WTC11 (cell line): ENCODE measurements at regions not wholly inside any gene's neighbourhood (a gene's known extent, or its start where the extent isn't known, plus 50 kb on each side); places are given as distances from the start of the nearest gene placed in this dataset.

Experiments
- ATAC-seq: fragments of 200-7000 bp; cut with Tn5 transposase; 2 replicates; pipeline ENCODE4 v1.10.0; 2021; ENCODE audit warnings: mild to moderate bottlenecking, moderate library complexity
- CTCF ChIA-PET: fragments of 300-600 bp; sonication (Branson Sonifier 250); formaldehyde crosslinking; loops from one replicate; lab custom pipeline; 2021; ENCODE audit warnings: antibody characterized with exemption; lab: Charles Lee
- POLR2A ChIA-PET: fragments of 350-600 bp; sonication (Branson Sonifier 250); formaldehyde crosslinking; loops from one replicate; lab custom pipeline; 2021; ENCODE audit warnings: antibody characterized with exemption; lab: Charles Lee
- DNase-seq: peaks from one replicate; pipeline ENCODE4 v3.0.0; 2021; ENCODE audit warnings: low spot score
- H3K27ac Mint-ChIP-seq: 2 replicates; pipeline ENCODE4 v1.8.0; 2021; ENCODE audit warnings: mixed read lengths
- H3K27me3 Mint-ChIP-seq: 2 replicates; pipeline ENCODE4 v1.8.0; 2021; ENCODE audit warnings: low read depth, mild to moderate bottlenecking, moderate library complexity, mixed read lengths
- H3K36me3 Mint-ChIP-seq: 2 replicates; pipeline ENCODE4 v1.8.0; 2021; ENCODE audit warnings: mixed read lengths
- H3K4me1 Mint-ChIP-seq: 2 replicates; pipeline ENCODE4 v1.8.0; 2022; ENCODE audit warnings: mixed read lengths
- H3K4me3 Mint-ChIP-seq: 2 replicates; pipeline ENCODE4 v1.8.0; 2021; ENCODE audit warnings: mild to moderate bottlenecking, moderate library complexity, mixed read lengths
- H3K9me3 Mint-ChIP-seq: 2 replicates; pipeline ENCODE4 v1.8.0; 2021; ENCODE audit warnings: mixed read lengths
- AFF4 ChIP-seq: sonication (generic); formaldehyde crosslinking; IDR thresholded peaks from 2 replicates; pipeline ENCODE4 v1.8.1; 2023; ENCODE audit warnings: mild to moderate bottlenecking, missing genetic modification reagents, borderline replicate concordance
- ELF4 ChIP-seq: sonication (generic); formaldehyde crosslinking; IDR thresholded peaks from 2 replicates; pipeline ENCODE4 v1.8.1; 2022; ENCODE audit warnings: low read depth, mild to moderate bottlenecking, moderate library complexity, missing genetic modification reagents
- ETV6 ChIP-seq: sonication (generic); formaldehyde crosslinking; IDR thresholded peaks from 2 replicates; pipeline ENCODE4 v1.8.1; 2022; ENCODE audit warnings: mild to moderate bottlenecking, missing genetic modification reagents
- FOXK1 ChIP-seq: sonication (generic); formaldehyde crosslinking; IDR thresholded peaks from 2 replicates; pipeline ENCODE4 v1.8.0; 2022; ENCODE audit warnings: mild to moderate bottlenecking, moderate library complexity, missing genetic modification reagents
- GTF2I ChIP-seq: fragments of 250-450 bp; sonication (Bioruptor Pico); conservative IDR thresholded peaks from 2 replicates; pipeline ENCODE4 v1.4.0; 2021; ENCODE audit warnings: mild to moderate bottlenecking
- JAZF1 ChIP-seq: fragments of 250-450 bp; sonication (Bioruptor Pico); IDR thresholded peaks from 2 replicates; pipeline ENCODE4 v1.9.0; 2021; ENCODE audit warnings: moderate library complexity, mild to moderate bottlenecking, inconsistent platforms
- MXD4 ChIP-seq: fragments of 250-450 bp; sonication (Bioruptor Pico); IDR thresholded peaks from 2 replicates; pipeline ENCODE4 v1.8.0; 2021; ENCODE audit warnings: mild to moderate bottlenecking, moderate library complexity, borderline replicate concordance
- NR1H2 ChIP-seq: sonication (generic); formaldehyde crosslinking; IDR thresholded peaks from 2 replicates; pipeline ENCODE4 v1.9.0; 2021; ENCODE audit warnings: mild to moderate bottlenecking, moderate library complexity, missing genetic modification reagents
- OVOL2 ChIP-seq: fragments of 250-450 bp; sonication (Bioruptor Pico); IDR thresholded peaks from 2 replicates; pipeline ENCODE4 v1.9.0; 2021; ENCODE audit warnings: mild to moderate bottlenecking, borderline replicate concordance
- SOX15 ChIP-seq: fragments of 250-450 bp; sonication (Bioruptor Pico); IDR thresholded peaks from 2 replicates; pipeline ENCODE4 v1.9.0; 2021; ENCODE audit warnings: mild to moderate bottlenecking
- SP1 ChIP-seq: sonication (generic); formaldehyde crosslinking; conservative IDR thresholded peaks from 2 replicates; pipeline ENCODE4 v1.8.1; 2022; ENCODE audit warnings: missing genetic modification reagents
- ZBTB43 ChIP-seq: sonication (generic); formaldehyde crosslinking; IDR thresholded peaks from 2 replicates; pipeline ENCODE4 v1.8.1; 2023; ENCODE audit warnings: mild to moderate bottlenecking, missing genetic modification reagents
- ZNF281 ChIP-seq: sonication (generic); formaldehyde crosslinking; IDR thresholded peaks from 2 replicates; pipeline ENCODE4 v1.8.0; 2023; ENCODE audit warnings: mild to moderate bottlenecking, missing genetic modification reagents
- ZNF396 ChIP-seq: fragments of 250-450 bp; sonication (Bioruptor Pico); IDR thresholded peaks from 2 replicates; pipeline ENCODE4 v1.8.0; 2021; ENCODE audit warnings: mild to moderate bottlenecking, moderate library complexity, borderline replicate concordance
- ZNF512 ChIP-seq: sonication (generic); formaldehyde crosslinking; IDR thresholded peaks from 2 replicates; pipeline ENCODE4 v1.8.1; 2022; ENCODE audit warnings: missing genetic modification reagents, borderline replicate concordance
- TF ChIP-seq, protein P1 (sequence below): sonication (generic); formaldehyde crosslinking; IDR thresholded peaks from 2 replicates; pipeline ENCODE4 v1.8.1; 2022; ENCODE audit warnings: low read depth, mild to moderate bottlenecking, moderate library complexity, missing genetic modification reagents, borderline replicate concordance
- TF ChIP-seq, protein P2 (sequence below): sonication (generic); formaldehyde crosslinking; IDR thresholded peaks from 2 replicates; pipeline ENCODE4 v1.8.0; 2022; ENCODE audit warnings: mild to moderate bottlenecking, missing genetic modification reagents
- TF ChIP-seq, protein P3 (sequence below): sonication (generic); formaldehyde crosslinking; IDR thresholded peaks from 2 replicates; pipeline ENCODE4 v1.8.0; 2022; ENCODE audit warnings: mild to moderate bottlenecking, missing genetic modification reagents
- TF ChIP-seq, protein P4 (sequence below): sonication (generic); formaldehyde crosslinking; conservative IDR thresholded peaks from 2 replicates; pipeline ENCODE4 v1.8.1; 2022; ENCODE audit warnings: mild to moderate bottlenecking, missing genetic modification reagents
- TF ChIP-seq, protein P5 (sequence below): fragments of 200-600 bp; IDR thresholded peaks from 2 replicates; pipeline ENCODE4 v1.8.0; 2022; ENCODE audit warnings: antibody characterized with exemption

GRCh38 chr9:117587263-117587662, 116.9 kb upstream of the TLR4 start (continued):
- no peak for TF ChIP-seq ZNF281 (CRISPR knock-in tag)
- TF ChIP-seq, protein P1, sequence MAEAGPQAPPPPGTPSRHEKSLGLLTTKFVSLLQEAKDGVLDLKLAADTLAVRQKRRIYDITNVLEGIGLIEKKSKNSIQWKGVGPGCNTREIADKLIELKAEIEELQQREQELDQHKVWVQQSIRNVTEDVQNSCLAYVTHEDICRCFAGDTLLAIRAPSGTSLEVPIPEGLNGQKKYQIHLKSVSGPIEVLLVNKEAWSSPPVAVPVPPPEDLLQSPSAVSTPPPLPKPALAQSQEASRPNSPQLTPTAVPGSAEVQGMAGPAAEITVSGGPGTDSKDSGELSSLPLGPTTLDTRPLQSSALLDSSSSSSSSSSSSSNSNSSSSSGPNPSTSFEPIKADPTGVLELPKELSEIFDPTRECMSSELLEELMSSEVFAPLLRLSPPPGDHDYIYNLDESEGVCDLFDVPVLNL: no peak
- no peak for TF ChIP-seq NR1H2 (CRISPR knock-in tag)
- TF ChIP-seq AFF4 (CRISPR knock-in tag): no peak
- no peak for TF ChIP-seq JAZF1 (CRISPR knock-in tag)
- no peak for TF ChIP-seq MXD4 (CRISPR knock-in tag)
- TF ChIP-seq, protein P2, sequence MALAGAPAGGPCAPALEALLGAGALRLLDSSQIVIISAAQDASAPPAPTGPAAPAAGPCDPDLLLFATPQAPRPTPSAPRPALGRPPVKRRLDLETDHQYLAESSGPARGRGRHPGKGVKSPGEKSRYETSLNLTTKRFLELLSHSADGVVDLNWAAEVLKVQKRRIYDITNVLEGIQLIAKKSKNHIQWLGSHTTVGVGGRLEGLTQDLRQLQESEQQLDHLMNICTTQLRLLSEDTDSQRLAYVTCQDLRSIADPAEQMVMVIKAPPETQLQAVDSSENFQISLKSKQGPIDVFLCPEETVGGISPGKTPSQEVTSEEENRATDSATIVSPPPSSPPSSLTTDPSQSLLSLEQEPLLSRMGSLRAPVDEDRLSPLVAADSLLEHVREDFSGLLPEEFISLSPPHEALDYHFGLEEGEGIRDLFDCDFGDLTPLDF (CRISPR knock-in tag): no peak
- no peak for TF ChIP-seq SP1 (CRISPR knock-in tag)
- TF ChIP-seq, protein P3, sequence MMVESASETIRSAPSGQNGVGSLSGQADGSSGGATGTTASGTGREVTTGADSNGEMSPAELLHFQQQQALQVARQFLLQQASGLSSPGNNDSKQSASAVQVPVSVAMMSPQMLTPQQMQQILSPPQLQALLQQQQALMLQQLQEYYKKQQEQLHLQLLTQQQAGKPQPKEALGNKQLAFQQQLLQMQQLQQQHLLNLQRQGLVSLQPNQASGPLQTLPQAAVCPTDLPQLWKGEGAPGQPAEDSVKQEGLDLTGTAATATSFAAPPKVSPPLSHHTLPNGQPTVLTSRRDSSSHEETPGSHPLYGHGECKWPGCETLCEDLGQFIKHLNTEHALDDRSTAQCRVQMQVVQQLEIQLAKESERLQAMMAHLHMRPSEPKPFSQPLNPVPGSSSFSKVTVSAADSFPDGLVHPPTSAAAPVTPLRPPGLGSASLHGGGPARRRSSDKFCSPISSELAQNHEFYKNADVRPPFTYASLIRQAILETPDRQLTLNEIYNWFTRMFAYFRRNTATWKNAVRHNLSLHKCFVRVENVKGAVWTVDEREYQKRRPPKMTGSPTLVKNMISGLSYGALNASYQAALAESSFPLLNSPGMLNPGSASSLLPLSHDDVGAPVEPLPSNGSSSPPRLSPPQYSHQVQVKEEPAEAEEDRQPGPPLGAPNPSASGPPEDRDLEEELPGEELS: no peak

DNA sequence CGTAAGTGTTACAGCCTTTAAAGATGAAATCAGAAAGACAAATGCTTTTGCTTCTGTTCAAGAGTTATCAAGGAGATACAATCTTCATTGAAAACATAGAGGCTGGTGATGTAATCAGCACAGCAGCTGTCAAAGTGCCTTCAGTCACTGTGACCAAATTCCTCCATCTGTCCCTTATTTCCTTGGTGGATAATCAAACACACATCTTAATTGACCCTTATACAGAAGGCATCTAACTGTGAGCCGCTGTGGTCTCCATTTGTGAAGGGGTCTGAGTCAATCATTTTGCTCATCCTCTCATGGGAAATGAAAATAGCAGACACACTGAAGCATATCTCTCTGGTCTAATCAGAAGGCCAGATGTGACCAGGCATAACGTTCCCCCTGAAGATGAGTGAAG, 130.1 kb upstream of the TLR4 start:
- TF ChIP-seq FOXK1 (CRISPR knock-in tag): no peak
- TF ChIP-seq ZNF396 (CRISPR knock-in tag): no peak
- TF ChIP-seq ZBTB43 (CRISPR knock-in tag): no peak
- no peak for TF ChIP-seq ZNF512 (CRISPR knock-in tag)
- no peak for TF ChIP-seq GTF2I (CRISPR knock-in tag)
- TF ChIP-seq, protein P4, sequence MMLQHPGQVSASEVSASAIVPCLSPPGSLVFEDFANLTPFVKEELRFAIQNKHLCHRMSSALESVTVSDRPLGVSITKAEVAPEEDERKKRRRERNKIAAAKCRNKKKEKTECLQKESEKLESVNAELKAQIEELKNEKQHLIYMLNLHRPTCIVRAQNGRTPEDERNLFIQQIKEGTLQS (CRISPR knock-in tag): no peak
- TF ChIP-seq OVOL2 (CRISPR knock-in tag): no peak
- TF ChIP-seq, protein P5, sequence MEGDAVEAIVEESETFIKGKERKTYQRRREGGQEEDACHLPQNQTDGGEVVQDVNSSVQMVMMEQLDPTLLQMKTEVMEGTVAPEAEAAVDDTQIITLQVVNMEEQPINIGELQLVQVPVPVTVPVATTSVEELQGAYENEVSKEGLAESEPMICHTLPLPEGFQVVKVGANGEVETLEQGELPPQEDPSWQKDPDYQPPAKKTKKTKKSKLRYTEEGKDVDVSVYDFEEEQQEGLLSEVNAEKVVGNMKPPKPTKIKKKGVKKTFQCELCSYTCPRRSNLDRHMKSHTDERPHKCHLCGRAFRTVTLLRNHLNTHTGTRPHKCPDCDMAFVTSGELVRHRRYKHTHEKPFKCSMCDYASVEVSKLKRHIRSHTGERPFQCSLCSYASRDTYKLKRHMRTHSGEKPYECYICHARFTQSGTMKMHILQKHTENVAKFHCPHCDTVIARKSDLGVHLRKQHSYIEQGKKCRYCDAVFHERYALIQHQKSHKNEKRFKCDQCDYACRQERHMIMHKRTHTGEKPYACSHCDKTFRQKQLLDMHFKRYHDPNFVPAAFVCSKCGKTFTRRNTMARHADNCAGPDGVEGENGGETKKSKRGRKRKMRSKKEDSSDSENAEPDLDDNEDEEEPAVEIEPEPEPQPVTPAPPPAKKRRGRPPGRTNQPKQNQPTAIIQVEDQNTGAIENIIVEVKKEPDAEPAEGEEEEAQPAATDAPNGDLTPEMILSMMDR: no peak
- no peak for TF ChIP-seq ETV6 (CRISPR knock-in tag)
- TF ChIP-seq ELF4 (CRISPR knock-in tag): no peak
- no peak for TF ChIP-seq SOX15 (CRISPR knock-in tag)
- TF ChIP-seq, all 79 proteins: peak for 0
- no peaks in the 10 kb centered on the region for H3K4me1 Mint-ChIP-seq
- DNase-seq (no peak), ATAC-seq (no peak)
- H3K4me3 Mint-ChIP-seq: no peak overlapping the region
- POLR2A ChIA-PET: no interaction called here
- H3K9me3 Mint-ChIP-seq: peaks cover 3% of the 10 kb centered on the region; the same call in 1 of the 2 replicates
- CTCF ChIA-PET: no interaction called here
- H3K27ac Mint-ChIP-seq: no peak overlapping the region
- H3K36me3 Mint-ChIP-seq: no peaks in the 10 kb centered on the region
- H3K27me3 Mint-ChIP-seq: no peaks in the 10 kb centered on the region
